ENCODE measurements at regions not wholly inside any gene's neighbourhood (a gene's known extent, or its start where the extent isn't known, plus 50 kb on each side); places are given as distances from the start of the nearest gene placed in this dataset.

DNA sequence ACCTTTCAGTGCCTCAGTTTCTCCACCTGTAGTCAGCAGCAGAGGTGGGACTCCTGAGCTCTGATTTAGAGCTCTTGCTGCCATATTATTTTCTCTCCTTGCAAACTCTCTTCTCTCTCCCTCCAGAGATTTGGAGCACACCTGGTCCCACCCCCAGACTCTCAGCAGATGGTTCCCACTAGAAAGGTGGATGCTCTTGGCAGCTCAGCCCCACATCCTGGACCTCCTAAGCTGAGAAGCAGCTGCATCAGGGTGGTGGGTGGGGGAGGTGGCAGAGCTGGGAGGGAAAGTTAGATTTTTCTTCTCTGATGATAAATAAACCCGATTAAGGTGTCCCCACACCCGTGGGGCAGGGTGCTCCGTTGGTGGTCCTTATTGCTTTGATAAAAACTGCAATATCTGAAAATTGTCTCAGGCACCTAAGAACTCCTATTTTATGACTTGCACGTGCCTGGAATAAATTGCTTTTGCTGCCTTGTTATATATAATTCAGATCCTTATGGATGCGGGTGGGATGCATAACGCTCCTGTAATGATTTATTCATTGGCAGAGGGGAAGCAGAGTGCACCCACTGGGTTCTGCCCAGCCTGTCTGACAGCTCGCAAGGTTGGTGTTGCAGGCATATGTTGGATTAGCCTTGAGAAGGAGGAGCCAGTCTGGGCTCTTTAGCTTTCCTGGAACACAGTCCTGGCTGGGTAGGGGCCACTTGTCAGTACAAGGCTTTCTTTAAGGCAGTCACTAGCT is 214.2 kb downstream of the SUDS3 start:
- TF ChIP-seq, protein P1, sequence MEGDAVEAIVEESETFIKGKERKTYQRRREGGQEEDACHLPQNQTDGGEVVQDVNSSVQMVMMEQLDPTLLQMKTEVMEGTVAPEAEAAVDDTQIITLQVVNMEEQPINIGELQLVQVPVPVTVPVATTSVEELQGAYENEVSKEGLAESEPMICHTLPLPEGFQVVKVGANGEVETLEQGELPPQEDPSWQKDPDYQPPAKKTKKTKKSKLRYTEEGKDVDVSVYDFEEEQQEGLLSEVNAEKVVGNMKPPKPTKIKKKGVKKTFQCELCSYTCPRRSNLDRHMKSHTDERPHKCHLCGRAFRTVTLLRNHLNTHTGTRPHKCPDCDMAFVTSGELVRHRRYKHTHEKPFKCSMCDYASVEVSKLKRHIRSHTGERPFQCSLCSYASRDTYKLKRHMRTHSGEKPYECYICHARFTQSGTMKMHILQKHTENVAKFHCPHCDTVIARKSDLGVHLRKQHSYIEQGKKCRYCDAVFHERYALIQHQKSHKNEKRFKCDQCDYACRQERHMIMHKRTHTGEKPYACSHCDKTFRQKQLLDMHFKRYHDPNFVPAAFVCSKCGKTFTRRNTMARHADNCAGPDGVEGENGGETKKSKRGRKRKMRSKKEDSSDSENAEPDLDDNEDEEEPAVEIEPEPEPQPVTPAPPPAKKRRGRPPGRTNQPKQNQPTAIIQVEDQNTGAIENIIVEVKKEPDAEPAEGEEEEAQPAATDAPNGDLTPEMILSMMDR (conservative IDR thresholded peaks at IDR 0.05; ENCODE audit: low read length), result no peak

DNA sequence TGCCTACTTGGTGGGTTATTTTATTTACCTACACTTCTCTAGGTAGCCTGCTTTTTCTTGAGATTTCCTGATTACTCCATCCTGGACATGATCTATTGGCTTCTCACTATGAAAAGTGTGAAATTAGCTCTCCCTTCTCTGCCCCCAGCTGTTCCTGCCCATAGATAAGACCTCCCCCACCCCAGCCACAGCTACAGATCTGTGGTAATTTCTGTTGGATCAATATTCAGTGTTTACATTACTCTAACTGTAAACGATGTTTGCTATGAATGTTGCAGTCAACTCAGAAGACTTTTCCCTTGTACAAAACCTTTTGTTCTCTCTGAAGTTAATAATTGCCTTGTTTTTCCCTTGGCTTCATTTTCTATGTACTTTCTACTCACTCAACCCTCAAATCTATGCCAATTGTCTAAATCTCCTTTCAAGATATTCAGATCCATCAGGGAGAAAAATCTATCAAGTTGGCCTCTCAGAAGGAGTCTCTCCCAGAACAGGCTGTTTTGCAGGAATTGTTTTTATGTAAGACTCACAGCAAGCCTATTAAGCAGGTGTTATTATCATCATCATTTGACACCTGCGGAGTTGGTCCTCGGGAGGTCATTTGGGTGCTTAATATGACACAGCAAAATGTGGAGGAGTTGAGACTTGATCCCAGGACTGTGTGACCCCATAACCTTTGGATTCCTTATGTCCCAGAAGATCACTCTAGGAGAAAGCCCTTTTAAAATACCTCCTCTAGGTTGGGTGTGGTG is 227.4 kb downstream of the SUDS3 start:
- DNase-seq (ENCODE audit: low read depth), result no peak
- TF ChIP-seq, protein P1 (conservative IDR thresholded peaks at IDR 0.05; ENCODE audit: low read length), result no peak
- no peak overlapping the region for H3K4me3 ChIP-seq (ENCODE audit: low read length)

More for the DNA sequence above, 214.2 kb downstream of the SUDS3 start:
- no peak overlapping the region for H3K4me3 ChIP-seq (ENCODE audit: low read length)
- no peak for DNase-seq (ENCODE audit: low read depth)

DNA sequence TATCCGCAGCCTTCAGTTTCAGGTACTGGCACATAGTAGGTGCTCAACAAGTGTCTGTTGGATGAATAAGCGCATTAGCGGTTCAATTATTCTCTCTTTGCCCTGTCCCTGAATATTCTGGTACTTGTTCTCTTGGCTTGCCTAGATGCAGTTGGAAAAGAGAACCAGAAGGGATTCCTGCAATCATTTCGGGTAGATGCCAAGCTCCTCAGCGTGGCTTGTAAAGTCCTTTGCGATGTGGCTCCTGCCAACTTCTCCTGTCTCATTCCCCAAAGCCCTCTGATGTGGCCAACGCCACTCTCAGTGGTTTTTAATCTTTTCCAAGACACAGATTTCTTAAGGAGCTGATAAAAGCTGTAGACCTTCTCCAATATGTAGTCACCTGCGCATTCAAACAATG is 230.3 kb downstream of the SUDS3 start:
- H3K4me3 ChIP-seq (ENCODE audit: low read length), result no peak overlapping the region
- TF ChIP-seq, protein P1 (conservative IDR thresholded peaks at IDR 0.05; ENCODE audit: low read length), result no peak
- no peak for DNase-seq (ENCODE audit: low read depth)

DNA sequence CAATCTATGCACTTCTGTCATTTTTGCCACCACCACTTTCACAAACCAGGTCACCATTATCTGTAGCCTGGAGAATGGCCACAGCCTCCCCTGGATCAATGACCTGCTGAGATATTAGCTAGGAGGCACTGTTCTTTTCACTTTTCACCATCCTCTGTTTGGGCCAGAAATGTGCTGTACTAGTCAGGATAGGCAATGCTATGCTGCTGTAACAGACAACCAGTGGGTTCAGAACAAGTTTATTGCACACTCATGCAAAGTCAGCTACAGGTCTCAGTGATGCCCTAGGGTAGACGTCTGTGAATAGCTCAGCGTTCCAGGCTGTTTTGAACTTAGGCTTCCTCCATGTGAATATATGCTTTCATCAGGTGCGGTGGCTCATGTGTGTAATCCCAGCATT is 231.5 kb downstream of the SUDS3 start:
- DNase-seq (ENCODE audit: low read depth), result no peak
- TF ChIP-seq, protein P1 (conservative IDR thresholded peaks at IDR 0.05; ENCODE audit: low read length), result no peak
- no peak overlapping the region for H3K4me3 ChIP-seq (ENCODE audit: low read length)

DNA sequence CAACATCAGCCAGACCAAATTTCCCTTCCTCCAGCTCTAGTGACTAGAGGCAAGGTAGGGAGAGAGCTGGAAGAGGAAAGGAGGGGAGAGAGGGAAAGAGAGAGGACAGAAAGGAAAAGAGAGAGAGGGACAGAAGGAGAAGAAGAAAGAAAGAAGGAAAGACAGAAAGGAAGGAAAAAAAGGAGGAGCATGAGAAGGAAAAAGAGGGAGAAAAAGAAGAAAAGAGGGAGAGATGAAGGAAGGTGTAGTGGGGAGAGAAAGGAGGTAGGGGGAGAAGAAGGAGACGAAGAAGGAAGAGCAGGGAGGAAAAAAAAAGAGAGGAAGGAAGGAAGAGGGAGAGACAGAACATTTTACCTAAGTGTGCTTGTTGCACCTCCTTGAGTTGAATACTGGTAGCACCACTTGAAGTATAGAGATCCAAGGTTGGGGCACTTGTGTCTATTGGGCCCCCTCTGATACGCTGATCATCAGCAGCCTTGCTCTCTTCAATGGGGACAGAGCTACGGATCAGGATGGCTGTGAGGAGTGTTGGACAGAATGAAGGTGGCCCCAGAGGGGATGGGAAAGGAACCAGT is 232.5 kb downstream of the SUDS3 start:
- H3K4me3 ChIP-seq (ENCODE audit: low read length), result no peak overlapping the region
- no peak for DNase-seq (ENCODE audit: low read depth)
- TF ChIP-seq, protein P1 (conservative IDR thresholded peaks at IDR 0.05; ENCODE audit: low read length), result no peak

DNA sequence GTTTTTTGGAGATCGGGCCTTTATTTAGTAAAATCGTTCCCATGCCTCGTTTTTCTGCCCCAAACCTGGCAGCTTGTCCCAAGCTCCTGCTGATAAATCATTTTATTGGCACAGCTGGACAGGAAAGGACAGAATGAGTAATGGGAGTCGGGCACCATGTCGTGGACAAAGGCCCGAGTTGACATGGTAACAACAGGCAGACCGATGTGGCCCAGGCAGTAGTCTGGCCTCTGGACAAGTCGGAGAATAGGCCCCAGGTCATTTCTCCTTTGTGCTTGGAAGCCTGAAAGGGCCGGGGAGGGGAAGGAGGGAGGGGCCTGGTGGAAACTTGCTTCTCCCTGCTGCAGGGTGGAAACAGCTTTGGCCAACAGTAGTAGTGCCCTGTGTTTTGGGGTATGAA is 234.9 kb downstream of the SUDS3 start:
- H3K4me3 ChIP-seq (ENCODE audit: low read length), result no peak overlapping the region
- no peak for DNase-seq (ENCODE audit: low read depth)
- TF ChIP-seq, protein P1 (conservative IDR thresholded peaks at IDR 0.05; ENCODE audit: low read length), result no peak

Data from AG10803 (cell line).